ENCODE measurements at regions not wholly inside any gene's neighbourhood (a gene's known extent, or its start where the extent isn't known, plus 50 kb on each side); places are given as distances from the start of the nearest gene placed in this dataset.

DNA sequence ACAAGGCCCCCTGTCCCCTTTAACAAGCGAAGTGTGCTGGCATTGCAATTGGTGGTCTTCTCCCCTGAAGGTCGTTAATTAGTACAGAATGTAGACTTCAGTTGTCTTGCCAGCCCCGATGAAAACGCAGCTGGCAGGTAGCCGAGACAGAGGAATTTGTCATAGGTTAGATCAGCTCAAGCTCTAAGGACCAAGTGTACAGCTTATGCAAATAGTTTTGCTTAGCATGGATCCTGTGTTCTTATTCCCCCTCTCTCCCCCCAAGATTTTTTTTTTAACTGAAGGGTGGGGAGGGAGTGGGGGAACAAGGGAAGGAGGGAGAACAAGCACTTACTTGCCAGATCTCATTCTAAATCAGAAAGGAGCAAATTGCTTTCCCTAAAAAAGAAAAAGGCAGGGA lies 58.6 kb upstream of the PARP11 start:
- TF ChIP-seq, protein P1, sequence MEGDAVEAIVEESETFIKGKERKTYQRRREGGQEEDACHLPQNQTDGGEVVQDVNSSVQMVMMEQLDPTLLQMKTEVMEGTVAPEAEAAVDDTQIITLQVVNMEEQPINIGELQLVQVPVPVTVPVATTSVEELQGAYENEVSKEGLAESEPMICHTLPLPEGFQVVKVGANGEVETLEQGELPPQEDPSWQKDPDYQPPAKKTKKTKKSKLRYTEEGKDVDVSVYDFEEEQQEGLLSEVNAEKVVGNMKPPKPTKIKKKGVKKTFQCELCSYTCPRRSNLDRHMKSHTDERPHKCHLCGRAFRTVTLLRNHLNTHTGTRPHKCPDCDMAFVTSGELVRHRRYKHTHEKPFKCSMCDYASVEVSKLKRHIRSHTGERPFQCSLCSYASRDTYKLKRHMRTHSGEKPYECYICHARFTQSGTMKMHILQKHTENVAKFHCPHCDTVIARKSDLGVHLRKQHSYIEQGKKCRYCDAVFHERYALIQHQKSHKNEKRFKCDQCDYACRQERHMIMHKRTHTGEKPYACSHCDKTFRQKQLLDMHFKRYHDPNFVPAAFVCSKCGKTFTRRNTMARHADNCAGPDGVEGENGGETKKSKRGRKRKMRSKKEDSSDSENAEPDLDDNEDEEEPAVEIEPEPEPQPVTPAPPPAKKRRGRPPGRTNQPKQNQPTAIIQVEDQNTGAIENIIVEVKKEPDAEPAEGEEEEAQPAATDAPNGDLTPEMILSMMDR (IDR thresholded peaks at IDR 0.05): no peak
- TF ChIP-seq POLR2A (IDR thresholded peaks at IDR 0.05): no peak
